CD14-positive monocyte (primary cell): ENCODE measurements at regions not wholly inside any gene's neighbourhood (a gene's known extent, or its start where the extent isn't known, plus 50 kb on each side); places are given as distances from the start of the nearest gene placed in this dataset.

ENCODE experiments used
- DNase-seq, 3 donors: peaks; one replicate each; pipeline ENCODE4 v3.0.0-alpha.2; 2011 to 2022
- H2AFZ ChIP-seq: 2 replicates; pipeline ENCODE4 v1.6.0; 2012; ENCODE audit warnings: mild to moderate bottlenecking, low read depth, low read length, inconsistent platforms; ENCODE audit not compliant: insufficient read depth, poor library complexity, severe bottlenecking
- H3K27ac ChIP-seq, 2 donors: 1 replicate in 1 of 2; 2 replicates in 1 of 2; pipeline ENCODE4 v1.5.1; 2012 to 2013; ENCODE audit warnings: low read length in 2 of 2, control low read depth in 1 of 2, inconsistent platforms in 1 of 2, low read depth in 1 of 2, mild to moderate bottlenecking in 1 of 2
- H3K27me3 ChIP-seq, 2 donors: one replicate each; pipeline versions ENCODE4 v1.6.0 to v1.6.1; 2011 to 2013; ENCODE audit warnings: low read length in 2 of 2; ENCODE audit not compliant: control insufficient read depth in 2 of 2, insufficient read depth in 2 of 2
- H3K36me3 ChIP-seq, 2 donors: replicated peaks in 1 of 2; 1 replicate in 1 of 2; 2 replicates in 1 of 2; pipeline versions ENCODE4 v1.5.1 to v1.6.1; 2012 to 2013; ENCODE audit warnings: low read length in 2 of 2, control low read depth in 1 of 2, inconsistent platforms in 1 of 2, mild to moderate bottlenecking in 1 of 2; ENCODE audit not compliant: insufficient read depth in 2 of 2, control insufficient read depth in 1 of 2
- H3K4me1 ChIP-seq, 2 donors: 1 replicate in 1 of 2; 2 replicates in 1 of 2; pipeline versions ENCODE4 v1.5.1 to v1.6.1; 2012 to 2013; ENCODE audit warnings: low read length in 2 of 2, control low read depth in 1 of 2, inconsistent platforms in 1 of 2, mild to moderate bottlenecking in 1 of 2, moderate library complexity in 1 of 2; ENCODE audit not compliant: insufficient read depth in 2 of 2, control insufficient read depth in 1 of 2
- H3K4me2 ChIP-seq: replicated peaks from 2 replicates; pipeline ENCODE3; 2012; ENCODE audit warnings: low read length, moderate library complexity, mild to moderate bottlenecking; ENCODE audit not compliant: poor library complexity, severe bottlenecking; ENCODE audit errors: extremely low read depth
- H3K4me3 ChIP-seq, 3 experiments: fragments of 200-600 bp in 1 of 3; sonication (generic) in 1 of 3; replicated peaks in 1 of 3; 1 replicate in 2 of 3; 2 replicates in 1 of 3; pipeline ENCODE4 v1.5.1; 2011 to 2013; ENCODE audit warnings: low read length in 3 of 3, mild to moderate bottlenecking in 3 of 3, control low read depth in 2 of 3, low read depth in 2 of 3, inconsistent platforms in 1 of 3, moderate library complexity in 1 of 3
- H3K79me2 ChIP-seq: 2 replicates; pipeline ENCODE4 v1.6.0; 2012; ENCODE audit warnings: mild to moderate bottlenecking, control low read depth, inconsistent platforms, low read length, moderate library complexity; ENCODE audit not compliant: insufficient read depth
- H3K9ac ChIP-seq: 2 replicates; pipeline ENCODE4 v1.6.0; 2017; ENCODE audit warnings: low read length, mild to moderate bottlenecking; ENCODE audit not compliant: insufficient read depth, poor library complexity, severe bottlenecking
- H3K9me3 ChIP-seq, 2 donors: replicated peaks in 1 of 2; 1 replicate in 1 of 2; 2 replicates in 1 of 2; pipeline versions ENCODE4 v1.5.1 to v1.6.1; 2012 to 2013; ENCODE audit warnings: low read length in 2 of 2, control low read depth in 1 of 2; ENCODE audit not compliant: control insufficient read depth in 1 of 2, insufficient read depth in 1 of 2
- H4K20me1 ChIP-seq: 2 replicates; pipeline ENCODE4 v1.6.0; 2012; ENCODE audit warnings: mild to moderate bottlenecking, low read length, control low read depth, moderate library complexity; ENCODE audit not compliant: insufficient read depth
- H3K27ac Mint-ChIP-seq, 7 donors: one replicate each; pipeline ENCODE4 v1.8.0; 2020; ENCODE audit warnings: mild to moderate bottlenecking in 7 of 7, mixed read lengths in 7 of 7, moderate library complexity in 6 of 7, inconsistent platforms in 2 of 7
- H3K27me3 Mint-ChIP-seq, 3 donors: one replicate each; pipeline ENCODE4 v1.8.0; 2021 to 2022; ENCODE audit warnings: low read depth in 3 of 3, mild to moderate bottlenecking in 3 of 3, mixed read lengths in 3 of 3, moderate library complexity in 3 of 3, inconsistent platforms in 1 of 3
- H3K36me3 Mint-ChIP-seq, 2 donors: one replicate each; pipeline ENCODE4 v1.8.0; 2020; ENCODE audit warnings: mixed read lengths in 2 of 2, inconsistent platforms in 1 of 2, mild to moderate bottlenecking in 1 of 2
- H3K4me1 Mint-ChIP-seq: one replicate; pipeline ENCODE4 v1.8.0; 2020; ENCODE audit warnings: mild to moderate bottlenecking, mixed read lengths
- H3K4me3 Mint-ChIP-seq, 2 donors: one replicate each; pipeline ENCODE4 v1.8.0; 2020; ENCODE audit warnings: mild to moderate bottlenecking in 2 of 2, mixed read lengths in 2 of 2, moderate library complexity in 1 of 2
- H3K9me3 Mint-ChIP-seq, 7 donors: one replicate each; pipeline ENCODE4 v1.8.0; 2020 to 2022; ENCODE audit warnings: mixed read lengths in 7 of 7, mild to moderate bottlenecking in 6 of 7, moderate library complexity in 6 of 7, inconsistent platforms in 2 of 7
- WGBS: methylation state at CpG from one replicate; pipeline ENCODE4 v1.1.5; 2013; ENCODE audit warnings: missing lambda C conversion rate; ENCODE audit not compliant: insufficient coverage; 5-methylcytosine and 5-hydroxymethylcytosine counted together
- intact Hi-C, 2 donors: fragments of 100-400 bp; cut with micrococcal nuclease; formaldehyde crosslinking; loops; one replicate each; pipeline versions ENCODE4 v1.15.0 to v1.15.1; 2023
- TF ChIP-seq, protein P1 (sequence below): fragments of 200-600 bp; IDR thresholded peaks from one replicate; pipeline ENCODE4 v1.8.0; 2022; ENCODE audit warnings: antibody characterized with exemption, mild to moderate bottlenecking

DNA sequence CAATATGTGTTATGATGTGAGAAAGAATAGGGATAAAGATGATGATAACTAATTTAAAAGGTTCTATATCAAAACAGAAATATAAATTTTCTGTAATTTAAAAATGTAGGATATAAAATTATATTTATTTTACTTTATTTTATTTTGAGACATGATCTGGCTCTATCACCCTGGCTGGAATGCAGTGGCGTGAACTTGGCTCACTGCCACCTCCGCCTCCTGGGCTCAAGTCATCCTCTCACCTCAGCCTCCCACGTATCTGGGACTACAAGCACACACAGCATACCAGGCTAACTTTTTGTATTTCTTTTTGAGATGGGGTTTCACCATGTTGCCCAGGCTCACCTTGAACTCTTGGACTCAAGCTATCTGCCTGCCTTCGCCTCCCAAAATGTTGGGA lies 214.9 kb upstream of the SLITRK1 start:
- Histone ChIP-seq H3K27ac (no peak overlapping the region), H3K9ac (no peak overlapping the region), H4K20me1 (no peaks in the 10 kb centered on the region), H3K79me2 (no peaks in the 10 kb centered on the region), H2AFZ (no peak overlapping the region), H3K4me3 (no peak overlapping the region), H3K36me3 (no peaks in the 10 kb centered on the region), H3K4me2 (no peak overlapping the region), H3K4me1 (no peaks in the 10 kb centered on the region), H3K9me3 (no peaks in the 10 kb centered on the region), H3K27me3 (no peaks in the 10 kb centered on the region)
- Mint-ChIP-seq H3K9me3 (peaks cover 0 to 7% (median 0%) of the 10 kb centered on the region in 7 donors), H3K27me3 (no peaks in the 10 kb centered on the region), H3K4me1 (no peaks in the 10 kb centered on the region), H3K4me3 (no peak overlapping the region), H3K36me3 (no peaks in the 10 kb centered on the region), H3K27ac (no peak overlapping the region)
- TF ChIP-seq, protein P1, sequence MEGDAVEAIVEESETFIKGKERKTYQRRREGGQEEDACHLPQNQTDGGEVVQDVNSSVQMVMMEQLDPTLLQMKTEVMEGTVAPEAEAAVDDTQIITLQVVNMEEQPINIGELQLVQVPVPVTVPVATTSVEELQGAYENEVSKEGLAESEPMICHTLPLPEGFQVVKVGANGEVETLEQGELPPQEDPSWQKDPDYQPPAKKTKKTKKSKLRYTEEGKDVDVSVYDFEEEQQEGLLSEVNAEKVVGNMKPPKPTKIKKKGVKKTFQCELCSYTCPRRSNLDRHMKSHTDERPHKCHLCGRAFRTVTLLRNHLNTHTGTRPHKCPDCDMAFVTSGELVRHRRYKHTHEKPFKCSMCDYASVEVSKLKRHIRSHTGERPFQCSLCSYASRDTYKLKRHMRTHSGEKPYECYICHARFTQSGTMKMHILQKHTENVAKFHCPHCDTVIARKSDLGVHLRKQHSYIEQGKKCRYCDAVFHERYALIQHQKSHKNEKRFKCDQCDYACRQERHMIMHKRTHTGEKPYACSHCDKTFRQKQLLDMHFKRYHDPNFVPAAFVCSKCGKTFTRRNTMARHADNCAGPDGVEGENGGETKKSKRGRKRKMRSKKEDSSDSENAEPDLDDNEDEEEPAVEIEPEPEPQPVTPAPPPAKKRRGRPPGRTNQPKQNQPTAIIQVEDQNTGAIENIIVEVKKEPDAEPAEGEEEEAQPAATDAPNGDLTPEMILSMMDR, result no peak
- no peak for DNase-seq
- no CpG with 5 or more reads among the region's 4 CpGs for WGBS
- intact Hi-C loops, result no loop called here

DNA sequence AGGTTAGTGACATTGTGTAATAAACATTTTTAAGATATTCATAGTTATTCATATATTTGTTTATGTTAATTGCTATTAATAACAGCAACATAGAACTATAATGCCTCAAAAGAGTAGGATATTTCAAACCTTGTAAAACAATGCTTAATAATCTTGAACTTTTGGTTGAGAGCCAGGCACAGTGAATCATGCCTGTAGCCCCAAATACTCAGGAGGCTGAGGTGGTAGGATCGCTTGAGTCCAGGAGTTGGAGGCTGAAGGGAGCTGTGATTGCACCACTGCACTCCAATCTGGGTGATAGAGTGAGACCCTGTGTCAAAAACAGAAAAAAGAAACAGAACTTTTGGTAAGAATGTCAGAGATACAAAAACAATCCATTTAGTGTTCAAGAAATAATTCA lies 213.9 kb upstream of the SLITRK1 start:
- H3K27ac Mint-ChIP-seq, result no peak overlapping the region
- Histone ChIP-seq H2AFZ (no peak overlapping the region), H3K79me2 (no peaks in the 10 kb centered on the region), H3K4me2 (no peak overlapping the region), H3K27me3 (no peaks in the 10 kb centered on the region), H3K36me3 (no peaks in the 10 kb centered on the region), H3K4me3 (no peak overlapping the region), H3K9ac (no peak overlapping the region), H3K9me3 (no peaks in the 10 kb centered on the region), H4K20me1 (no peaks in the 10 kb centered on the region), H3K4me1 (no peaks in the 10 kb centered on the region), H3K27ac (no peak overlapping the region)
- H3K36me3 Mint-ChIP-seq, result no peaks in the 10 kb centered on the region
- H3K9me3 Mint-ChIP-seq, result peaks cover 0 to 5% (median 0%) of the 10 kb centered on the region in 7 donors
- H3K4me1 Mint-ChIP-seq, result no peaks in the 10 kb centered on the region
- intact Hi-C loops, result no loop called here
- TF ChIP-seq, protein P1, result no peak
- H3K27me3 Mint-ChIP-seq, result no peaks in the 10 kb centered on the region
- no peak overlapping the region for H3K4me3 Mint-ChIP-seq
- 100% methylated on average over 1 of the region's 1 CpG for WGBS
- no peak for DNase-seq
